ENCODE measurements at regions not wholly inside any gene's neighbourhood (a gene's known extent, or its start where the extent isn't known, plus 50 kb on each side); places are given as distances from the start of the nearest gene placed in this dataset.

DNA sequence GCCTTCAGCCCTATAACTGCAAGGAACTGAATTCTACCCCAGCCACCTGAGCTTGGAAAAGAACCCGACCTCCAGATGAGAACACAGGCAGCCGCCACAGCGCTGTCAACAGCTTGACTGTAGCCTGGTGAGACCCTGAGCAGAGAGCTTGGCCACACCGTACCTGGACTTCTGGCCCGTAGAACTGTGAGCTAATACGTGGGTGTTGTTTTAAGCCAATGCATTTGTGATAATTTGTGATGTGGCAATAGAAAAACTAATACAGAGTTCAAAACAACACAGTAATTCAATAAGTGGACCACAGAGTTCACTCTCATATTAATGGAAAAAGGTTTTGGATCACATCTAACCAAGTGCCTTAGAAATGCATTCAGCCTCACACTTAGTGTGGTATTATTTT lies 96.6 kb upstream of the TBL1X start:
- H3K27me3 ChIP-seq (replicated peaks in 1 of 7) = no peaks in the 10 kb centered on the region
- intact Hi-C loops (cut with DNase I; ENCODE audit: low total_unique reads) = no loop called here
- no peaks in the 10 kb centered on the region for H3K36me3 ChIP-seq
- H3K9me3 ChIP-seq = no peaks in the 10 kb centered on the region
- H3K4me3 ChIP-seq = no peak overlapping the region
- no peaks in the 10 kb centered on the region for H3K4me1 ChIP-seq
- TF ChIP-seq POLR2A (IDR thresholded peaks at IDR 0.05) = no peak
- no peak for TF ChIP-seq POLR2AphosphoS5 (IDR thresholded peaks at IDR 0.05)
- TF ChIP-seq, protein P1, sequence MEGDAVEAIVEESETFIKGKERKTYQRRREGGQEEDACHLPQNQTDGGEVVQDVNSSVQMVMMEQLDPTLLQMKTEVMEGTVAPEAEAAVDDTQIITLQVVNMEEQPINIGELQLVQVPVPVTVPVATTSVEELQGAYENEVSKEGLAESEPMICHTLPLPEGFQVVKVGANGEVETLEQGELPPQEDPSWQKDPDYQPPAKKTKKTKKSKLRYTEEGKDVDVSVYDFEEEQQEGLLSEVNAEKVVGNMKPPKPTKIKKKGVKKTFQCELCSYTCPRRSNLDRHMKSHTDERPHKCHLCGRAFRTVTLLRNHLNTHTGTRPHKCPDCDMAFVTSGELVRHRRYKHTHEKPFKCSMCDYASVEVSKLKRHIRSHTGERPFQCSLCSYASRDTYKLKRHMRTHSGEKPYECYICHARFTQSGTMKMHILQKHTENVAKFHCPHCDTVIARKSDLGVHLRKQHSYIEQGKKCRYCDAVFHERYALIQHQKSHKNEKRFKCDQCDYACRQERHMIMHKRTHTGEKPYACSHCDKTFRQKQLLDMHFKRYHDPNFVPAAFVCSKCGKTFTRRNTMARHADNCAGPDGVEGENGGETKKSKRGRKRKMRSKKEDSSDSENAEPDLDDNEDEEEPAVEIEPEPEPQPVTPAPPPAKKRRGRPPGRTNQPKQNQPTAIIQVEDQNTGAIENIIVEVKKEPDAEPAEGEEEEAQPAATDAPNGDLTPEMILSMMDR (IDR thresholded peaks at IDR 0.05 in 8 of 11, conservative IDR thresholded peaks at IDR 0.05 in 3 of 11) = no peak
- DNase-seq = no peak
- WGBS, 5 donors = 75 to 100% (median 87%) methylated on average over 3 to 6 of the region's 6 CpGs
- no peak overlapping the region for H3K27ac ChIP-seq

DNA sequence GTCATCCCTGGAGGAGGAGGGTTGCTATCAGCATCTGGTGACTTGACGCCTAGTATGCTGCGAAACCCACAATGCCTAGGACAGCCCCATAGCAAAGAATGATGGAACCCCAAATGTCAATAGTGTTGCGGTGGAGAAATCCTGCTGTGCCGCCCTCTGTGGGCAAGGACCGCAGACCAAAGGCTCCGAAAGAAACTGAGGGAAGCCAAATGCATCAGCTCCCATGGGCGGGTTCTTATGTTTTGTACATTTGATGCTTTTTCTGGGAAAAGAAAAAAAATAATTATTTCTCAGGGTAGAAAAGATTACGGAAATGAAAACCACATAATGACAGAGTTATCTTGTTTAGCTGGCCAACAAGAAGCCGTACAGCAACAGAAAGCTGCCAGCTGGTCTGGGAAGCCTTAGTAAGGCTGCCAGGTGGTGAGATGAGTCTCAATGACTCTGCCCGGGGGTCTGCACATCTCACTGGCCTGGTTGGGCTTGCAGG lies 95.0 kb upstream of the TBL1X start:
- WGBS, 5 donors = 67 to 77% (median 69%) methylated on average over 9 to 10 of the region's 10 CpGs
- Histone ChIP-seq H3K36me3 (no peaks in the 10 kb centered on the region), H3K9me3 (no peaks in the 10 kb centered on the region), H3K27me3 (replicated peaks in 1 of 7) (no peaks in the 10 kb centered on the region), H3K27ac (no peak overlapping the region), H3K4me3 (no peak overlapping the region), H3K4me1 (no peaks in the 10 kb centered on the region)
- no peak for DNase-seq
- TF ChIP-seq POLR2AphosphoS5 (IDR thresholded peaks at IDR 0.05) (no peak), POLR2A (IDR thresholded peaks at IDR 0.05) (no peak)
- TF ChIP-seq, protein P1 (IDR thresholded peaks at IDR 0.05 in 8 of 11, conservative IDR thresholded peaks at IDR 0.05 in 3 of 11) = no peak
- intact Hi-C loops (cut with DNase I; ENCODE audit: low total_unique reads) = no loop called here

DNA sequence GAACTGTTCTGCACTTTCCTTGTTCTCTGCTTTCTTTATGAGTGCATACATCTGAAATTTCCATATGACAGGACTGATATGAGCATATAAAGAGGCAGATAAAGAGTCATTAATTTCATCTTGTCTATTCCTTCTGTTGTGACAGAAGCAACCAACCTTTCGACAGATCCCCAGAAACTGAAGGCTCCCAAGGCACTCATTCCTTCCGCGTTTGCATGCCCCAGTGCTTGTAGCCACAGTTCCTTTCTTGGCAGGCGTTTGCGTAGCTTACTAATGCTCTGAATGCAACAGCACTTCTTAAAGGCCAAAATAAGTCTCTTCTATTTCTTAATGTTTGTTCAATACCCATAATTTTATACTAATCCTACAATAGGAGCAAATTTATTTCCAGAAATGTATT lies 94.0 kb upstream of the TBL1X start:
- WGBS, 5 donors = 63 to 88% (median 72%) methylated on average over 5 of the region's 5 CpGs
- H3K27me3 ChIP-seq (replicated peaks in 1 of 7) = no peaks in the 10 kb centered on the region
- intact Hi-C loops (cut with DNase I; ENCODE audit: low total_unique reads) = no loop called here
- H3K27ac ChIP-seq = no peak overlapping the region
- TF ChIP-seq POLR2A (IDR thresholded peaks at IDR 0.05) = no peak
- TF ChIP-seq, protein P1 (IDR thresholded peaks at IDR 0.05 in 8 of 11, conservative IDR thresholded peaks at IDR 0.05 in 3 of 11) = no peak
- TF ChIP-seq POLR2AphosphoS5 (IDR thresholded peaks at IDR 0.05) = no peak
- H3K4me3 ChIP-seq = no peak overlapping the region
- DNase-seq = no peak
- H3K9me3 ChIP-seq = no peaks in the 10 kb centered on the region
- no peaks in the 10 kb centered on the region for H3K4me1 ChIP-seq
- no peaks in the 10 kb centered on the region for H3K36me3 ChIP-seq

DNA sequence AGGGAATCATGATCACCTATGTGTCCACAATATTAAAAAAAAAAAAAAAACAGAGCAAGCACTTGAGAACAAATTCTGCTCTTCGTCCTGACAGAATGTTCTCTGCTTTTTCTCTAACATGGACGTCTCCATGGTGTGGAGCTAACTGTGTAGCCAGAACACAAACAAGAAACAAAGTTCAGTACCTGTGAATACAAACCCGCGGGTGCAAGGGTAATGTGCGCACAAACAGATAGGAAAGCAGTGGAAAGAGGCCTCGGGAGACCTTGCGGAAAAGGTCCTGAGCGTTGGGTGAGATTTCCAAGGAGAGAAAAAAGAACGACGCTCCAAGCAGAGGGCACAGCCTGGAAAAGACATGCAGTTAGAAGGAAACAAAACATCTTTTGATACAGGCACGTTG lies 92.0 kb upstream of the TBL1X start:
- DNase-seq = no peak
- Histone ChIP-seq H3K9me3 (peaks cover 0 to 6% (median 0%) of the 10 kb centered on the region in 8 donors), H3K4me3 (no peak overlapping the region), H3K4me1 (no peaks in the 10 kb centered on the region), H3K27me3 (replicated peaks in 1 of 7) (no peaks in the 10 kb centered on the region), H3K27ac (no peak overlapping the region), H3K36me3 (no peaks in the 10 kb centered on the region)
- 82 to 93% (median 90%) methylated on average over 11 of the region's 11 CpGs for WGBS, 5 donors
- intact Hi-C loops (cut with DNase I; ENCODE audit: low total_unique reads) = no loop called here
- TF ChIP-seq POLR2A (IDR thresholded peaks at IDR 0.05) = no peak
- TF ChIP-seq POLR2AphosphoS5 (IDR thresholded peaks at IDR 0.05) = no peak
- TF ChIP-seq, protein P1 (IDR thresholded peaks at IDR 0.05 in 8 of 11, conservative IDR thresholded peaks at IDR 0.05 in 3 of 11) = no peak
